HCT116 (cell line): ENCODE measurements at regions not wholly inside any gene's neighbourhood (a gene's known extent, or its start where the extent isn't known, plus 50 kb on each side); places are given as distances from the start of the nearest gene placed in this dataset.

Experiments used
- ATAC-seq: fragments of 200-7000 bp; cut with Tn5 transposase; 2 replicates; pipeline ENCODE4 v1.9.1; 2020; ENCODE audit warnings: mild to moderate bottlenecking, moderate library complexity
- BruUV-seq: library from RNA; stranded (reverse); fragments of 400-500 nt; replicated peaks from 2 replicates; lab custom pipeline; 2021; lab: Mats Ljungman, UMichigan
- CTCF ChIA-PET: fragments of 300-600 bp; sonication (Branson Sonifier 250); formaldehyde crosslinking; loops from one replicate; lab custom pipeline; 2021; ENCODE audit warnings: antibody characterized with exemption; lab: Charles Lee
- POLR2A ChIA-PET: fragments of 300-600, 350-600 bp; sonication (Branson Sonifier 250); formaldehyde crosslinking; loops from one replicate; lab custom pipeline; 2021; ENCODE audit warnings: antibody characterized with exemption; lab: Charles Lee
- RAD21 ChIA-PET, 2 experiments: fragments of 300-600 bp; sonication (Branson Sonifier 250); formaldehyde crosslinking; loops; one replicate each; lab custom pipeline; 2023; ENCODE audit warnings: low total read pairs in 2 of 2; ENCODE audit not compliant: uncharacterized antibody in 2 of 2, unreplicated experiment in 2 of 2, low non-redundant PET in 1 of 2; lab: Charles Lee
- DNase-seq: peaks from one replicate; pipeline ENCODE4 v3.0.0-alpha.2; 2010; ENCODE audit warnings: low read depth, low spot score
- H2AFZ ChIP-seq: fragments of 200-600 bp; shearing (Covaris generic), sonication (generic); 2 replicates; pipeline ENCODE4 v1.6.1; 2017; ENCODE audit warnings: low read depth, mixed run types, mixed read lengths, antibody characterized with exemption, low read length; ENCODE audit not compliant: poor library complexity, severe bottlenecking
- H3K27ac ChIP-seq: 2 replicates; pipeline ENCODE4 v1.5.1; 2012; ENCODE audit warnings: low read depth, low read length
- H3K27me3 ChIP-seq: fragments of 200-600 bp; sonication (generic); 2 replicates; pipeline ENCODE4 v1.6.1; 2016; ENCODE audit warnings: mixed run types, low read length, mixed read lengths; ENCODE audit not compliant: insufficient read depth
- H3K36me3 ChIP-seq, 2 experiments: fragments of 200-500 bp in 1 of 2; fragments of 200-600 bp in 1 of 2; sonication (Bioruptor generic) in 1 of 2; sonication (generic) in 1 of 2; 2 replicates each; pipeline versions ENCODE4 v1.5.1 to v1.6.1; 2014 to 2016; ENCODE audit warnings: low read length in 2 of 2, inconsistent platforms in 1 of 2, mixed read lengths in 1 of 2, mixed run types in 1 of 2; ENCODE audit not compliant: insufficient read depth in 2 of 2, control insufficient read depth in 1 of 2
- H3K4me1 ChIP-seq, 2 experiments: fragments of 200-600 bp in 1 of 2; sonication (generic) in 1 of 2; 2 replicates each; pipeline versions ENCODE4 v1.5.1 to v1.6.1; 2012 to 2017; ENCODE audit warnings: low read length in 2 of 2, inconsistent platforms in 1 of 2, mild to moderate bottlenecking in 1 of 2, mixed read lengths in 1 of 2, mixed run types in 1 of 2, moderate library complexity in 1 of 2; ENCODE audit not compliant: insufficient read depth in 2 of 2, control insufficient read depth in 1 of 2
- H3K4me2 ChIP-seq: fragments of 200-600 bp; sonication (generic); 2 replicates; pipeline ENCODE4 v1.6.1; 2017; ENCODE audit warnings: mixed run types, low read length, mixed read lengths
- H3K4me3 ChIP-seq, 2 experiments: fragments of 200-600 bp in 1 of 2; sonication (generic) in 1 of 2; replicated peaks in 1 of 2; 2 replicates each; pipeline ENCODE4 v1.5.1; 2011 to 2016; ENCODE audit warnings: low read length in 2 of 2, control low read depth in 1 of 2, low read depth in 1 of 2, mild to moderate bottlenecking in 1 of 2, mixed read lengths in 1 of 2, mixed run types in 1 of 2
- H3K79me2 ChIP-seq: fragments of 200-600 bp; sonication (generic); 2 replicates; pipeline ENCODE4 v1.6.1; 2017; ENCODE audit warnings: mild to moderate bottlenecking, mixed run types, low read length, moderate library complexity, mixed read lengths; ENCODE audit not compliant: insufficient read depth
- H3K9ac ChIP-seq: fragments of 200-600 bp; sonication (generic); 2 replicates; pipeline ENCODE4 v1.6.1; 2016; ENCODE audit warnings: low read length, mixed read lengths
- H3K9me2 ChIP-seq: fragments of 200-600 bp; sonication (generic), shearing (Covaris generic); 2 replicates; pipeline ENCODE4 v1.6.1; 2017; ENCODE audit warnings: mixed run types, mild to moderate bottlenecking, moderate library complexity; ENCODE audit not compliant: insufficient read depth
- H3K9me3 ChIP-seq, 2 experiments: fragments of 200-500 bp in 1 of 2; fragments of 200-600 bp in 1 of 2; sonication (Bioruptor generic) in 1 of 2; sonication (generic) in 1 of 2; 2 replicates each; pipeline ENCODE4 v1.6.1; 2014 to 2017; ENCODE audit warnings: low read length in 2 of 2, mixed read lengths in 2 of 2, inconsistent platforms in 1 of 2, low read depth in 1 of 2, mild to moderate bottlenecking in 1 of 2, mixed run types in 1 of 2, moderate library complexity in 1 of 2; ENCODE audit not compliant: control insufficient read depth in 1 of 2, insufficient read depth in 1 of 2
- H4K20me1 ChIP-seq: fragments of 200-600 bp; sonication (generic), shearing (Covaris generic); 2 replicates; pipeline ENCODE4 v1.6.1; 2017; ENCODE audit warnings: mixed run types, mild to moderate bottlenecking, moderate library complexity; ENCODE audit not compliant: insufficient read depth
- CBX3 ChIP-seq: IDR thresholded peaks from 2 replicates; pipeline ENCODE4 v1.6.1; 2012; ENCODE audit warnings: low read depth
- CEBPB ChIP-seq: IDR thresholded peaks from 2 replicates; pipeline ENCODE4 v1.6.1; 2012; ENCODE audit warnings: low read depth
- CTCF ChIP-seq, 3 experiments: fragments of 200-600 bp in 1 of 3; sonication (generic) in 1 of 3; IDR thresholded peaks in 2 of 3; conservative IDR thresholded peaks in 1 of 3; 2 replicates each; pipeline ENCODE4 v1.5.1; 2012 to 2017; ENCODE audit warnings: low read depth in 2 of 3, low read length in 2 of 3, antibody characterized with exemption in 1 of 3, borderline replicate concordance in 1 of 3, control low read depth in 1 of 3, mild to moderate bottlenecking in 1 of 3, mixed read lengths in 1 of 3, mixed run types in 1 of 3, moderate library complexity in 1 of 3; ENCODE audit not compliant: insufficient read depth in 1 of 3
- ELF1 ChIP-seq: IDR thresholded peaks from 2 replicates; pipeline ENCODE4 v1.6.1; 2012; ENCODE audit warnings: low read depth, borderline replicate concordance
- EZH2 ChIP-seq: fragments of 200-600 bp; sonication (generic); IDR thresholded peaks from 2 replicates; pipeline ENCODE4 v1.6.1; 2017; ENCODE audit warnings: antibody characterized with exemption, mixed run types
- EZH2phosphoT487 ChIP-seq: fragments of 200-600 bp; IDR thresholded peaks from 2 replicates; pipeline ENCODE4 v1.6.1; 2018; ENCODE audit warnings: antibody characterized with exemption, borderline replicate concordance
- FOSL1 ChIP-seq: IDR thresholded peaks from 2 replicates; pipeline ENCODE4 v1.6.1; 2012; ENCODE audit warnings: low read depth
- JUND ChIP-seq: IDR thresholded peaks from 2 replicates; pipeline ENCODE4 v1.6.1; 2012
- MAX ChIP-seq: IDR thresholded peaks from 2 replicates; pipeline ENCODE4 v1.6.1; 2012
- POLR2A ChIP-seq: IDR thresholded peaks from 2 replicates; pipeline ENCODE4 v1.7.0; 2011; ENCODE audit warnings: borderline replicate concordance; ENCODE audit not compliant: insufficient read depth, insufficient read length; ENCODE audit errors: extremely low read depth
- POLR2AphosphoS5 ChIP-seq: IDR thresholded peaks from 2 replicates; pipeline ENCODE4 v1.6.1; 2011; ENCODE audit warnings: mild to moderate bottlenecking, low read depth, low read length, moderate library complexity
- RAD21 ChIP-seq: IDR thresholded peaks from 2 replicates; pipeline ENCODE4 v1.6.1; 2012; ENCODE audit warnings: low read depth, mild to moderate bottlenecking
- REST ChIP-seq: IDR thresholded peaks from 2 replicates; pipeline ENCODE4 v1.6.1; 2012; ENCODE audit warnings: low read depth
- SIN3A ChIP-seq: IDR thresholded peaks from 2 replicates; pipeline ENCODE4 v1.6.1; 2012; ENCODE audit warnings: low read depth
- SP1 ChIP-seq: IDR thresholded peaks from 2 replicates; pipeline ENCODE4 v1.6.1; 2012; ENCODE audit warnings: low read depth
- SRF ChIP-seq: IDR thresholded peaks from 2 replicates; pipeline ENCODE4 v1.6.1; 2012; ENCODE audit warnings: low read depth
- TCF7L2 ChIP-seq: IDR thresholded peaks from 2 replicates; pipeline ENCODE4 v1.7.0; 2011; ENCODE audit warnings: borderline replicate concordance, inconsistent platforms; ENCODE audit not compliant: insufficient read depth, insufficient read length; ENCODE audit errors: extremely low read depth
- YY1 ChIP-seq: IDR thresholded peaks from 2 replicates; pipeline ENCODE4 v1.6.1; 2011; ENCODE audit warnings: low read length, low read depth, moderate library complexity, mild to moderate bottlenecking; ENCODE audit not compliant: insufficient replicate concordance; ENCODE audit errors: extremely low read depth
- ZBTB33 ChIP-seq: IDR thresholded peaks from 2 replicates; pipeline ENCODE4 v1.6.1; 2011; ENCODE audit warnings: mild to moderate bottlenecking, low read length, moderate library complexity; ENCODE audit not compliant: insufficient replicate concordance; ENCODE audit errors: extremely low read depth
- ZFX ChIP-seq: fragments of 450-650 bp; IDR thresholded peaks from 2 replicates; pipeline ENCODE4 v1.6.1; 2017
- intact Hi-C: fragments of 100-400 bp; cut with micrococcal nuclease; formaldehyde crosslinking; loops from 2 replicates; pipeline ENCODE4 v1.10.0; 2022

GRCh38 chr22:27485842-27486241 is 315.7 kb downstream of the MN1 start:
- no peak overlapping the region for H3K27ac ChIP-seq
- no peak for DNase-seq
- no peak overlapping the region for H3K4me2 ChIP-seq
- RAD21 ChIA-PET: no interaction called here
- no peak overlapping the region for H2AFZ ChIP-seq
- H4K20me1 ChIP-seq: no peaks in the 10 kb centered on the region
- H3K4me1 ChIP-seq: peaks cover 0 to under 1% of the 10 kb centered on the region in 2 experiments; a peak in 2 of 4 replicates
- no peaks in the 10 kb centered on the region for H3K27me3 ChIP-seq
- BruUV-seq: no TSS peak
- no peak overlapping the region for H3K9ac ChIP-seq
- TF ChIP-seq CBX3 (no peak), TCF7L2 (no peak), ELF1 (no peak), FOSL1 (no peak), ZFX (no peak), SIN3A (no peak), MAX (no peak), EZH2 (no peak), EZH2phosphoT487 (no peak), SRF (no peak), JUND (no peak), SP1 (no peak), YY1 (no peak), CTCF (IDR thresholded peaks at IDR 0.05 in 2 of 3, conservative IDR thresholded peaks at IDR 0.05 in 1 of 3; ENCODE audit: borderline replicate concordance in 1 of 3, insufficient read depth in 1 of 3, low read depth in 2 of 3, low read length in 2 of 3) (no peak), POLR2AphosphoS5 (no peak), REST (no peak), RAD21 (no peak), ZBTB33 (no peak), CEBPB (no peak), POLR2A (no peak)
- TF ChIP-seq, all 23 proteins: peak for 0
- Histone ChIP-seq H3K36me3 (no peaks in the 10 kb centered on the region), H3K9me3 (no peaks in the 10 kb centered on the region), H3K79me2 (no peaks in the 10 kb centered on the region), H3K9me2 (no peaks in the 10 kb centered on the region), H3K4me3 (no peak overlapping the region)
- ChIA-PET CTCF (no interaction called here), POLR2A (no interaction called here)
- ATAC-seq: no peak
- intact Hi-C loops: no loop called here
